Kidney capillary endothelial cell (primary cell): ENCODE measurements at regions not wholly inside any gene's neighbourhood (a gene's known extent, or its start where the extent isn't known, plus 50 kb on each side); places are given as distances from the start of the nearest gene placed in this dataset.
"Not testable (repeated sequence)": the region's sequence is repeated elsewhere in the genome, so short reads cannot be mapped to it uniquely, and the experiment has no call there.

Source experiments
- DNase-seq: peaks from one replicate; pipeline ENCODE4 v3.0.0-alpha.2; 2018; ENCODE audit warnings: low spot score

GRCh38 chr2:239804161-239805042, 220.7 kb downstream of the NDUFA10 start:
- no peak for DNase-seq

DNA sequence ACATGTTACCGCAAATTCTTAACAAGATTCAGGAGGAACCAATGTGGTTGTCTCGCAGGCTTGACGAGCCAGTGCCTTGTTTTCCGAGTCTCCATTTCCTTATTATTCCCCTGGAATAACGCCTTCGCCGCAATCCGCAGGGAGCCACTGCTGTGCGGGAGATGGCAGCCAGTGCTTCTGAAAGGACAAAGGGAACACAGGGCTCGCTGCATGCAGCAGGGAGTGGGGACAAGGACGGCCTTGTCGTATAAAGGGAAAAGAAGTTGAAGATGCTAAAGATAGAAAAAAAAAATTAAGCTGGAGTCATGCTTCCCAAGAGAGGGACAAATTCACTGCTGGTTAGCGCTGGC, 221.4 kb downstream of the NDUFA10 start:
- DNase-seq: no peak

DNA sequence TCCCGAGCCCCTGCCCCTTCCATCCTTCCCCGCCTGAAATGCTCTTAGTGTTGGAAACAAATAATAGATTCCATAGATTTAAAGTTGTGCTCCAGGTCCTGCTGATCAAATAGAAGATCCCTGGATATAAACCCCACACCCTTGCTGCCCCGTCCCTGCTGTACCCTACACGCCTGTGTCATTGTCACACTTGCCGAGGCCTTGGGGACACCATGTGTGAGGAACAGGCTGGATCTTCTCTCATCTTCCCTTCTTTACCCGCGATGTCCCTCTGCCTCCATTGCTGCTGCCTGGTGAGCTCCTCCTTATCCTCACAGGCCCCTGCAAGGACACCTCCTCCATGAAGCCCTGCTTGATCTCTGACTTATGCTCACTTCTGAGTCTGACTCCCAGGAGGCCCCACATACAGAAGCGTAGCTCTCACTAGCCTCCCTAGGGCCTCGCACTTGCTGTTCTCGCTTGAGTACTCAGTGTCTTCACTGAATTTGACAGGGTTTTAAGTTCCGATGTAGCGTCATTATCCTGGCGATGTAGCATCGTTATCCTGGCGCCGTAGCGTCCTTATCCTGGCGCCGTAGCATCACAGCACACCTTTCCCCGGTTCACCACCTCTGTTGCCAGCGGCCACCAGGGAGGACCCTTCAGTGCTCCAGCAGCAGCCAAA, 221.9 kb downstream of the NDUFA10 start:
- DNase-seq: no peak

DNA sequence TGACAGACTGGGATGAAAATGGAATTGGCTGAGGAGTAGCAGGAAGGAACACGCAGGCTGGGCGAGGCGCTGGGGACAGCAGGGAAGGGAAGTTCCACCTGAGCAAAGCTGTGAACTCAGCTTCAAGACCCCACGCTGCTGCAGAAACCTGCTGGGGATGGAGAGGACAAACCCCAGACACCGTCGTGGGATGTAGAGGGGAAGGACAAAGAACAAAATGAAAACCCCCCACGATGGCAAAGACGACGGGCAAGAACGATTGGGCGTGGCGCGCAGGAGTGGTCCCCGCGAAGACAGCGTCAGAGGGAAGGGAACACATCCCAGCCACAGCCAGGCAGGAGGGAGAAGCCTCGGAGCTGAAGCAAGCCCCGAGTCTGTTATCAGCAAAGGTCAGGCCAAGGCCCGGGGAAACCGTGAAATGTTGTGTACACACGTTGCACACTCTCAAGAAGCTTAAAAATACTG, 222.9 kb downstream of the NDUFA10 start:
- no peak for DNase-seq

DNA sequence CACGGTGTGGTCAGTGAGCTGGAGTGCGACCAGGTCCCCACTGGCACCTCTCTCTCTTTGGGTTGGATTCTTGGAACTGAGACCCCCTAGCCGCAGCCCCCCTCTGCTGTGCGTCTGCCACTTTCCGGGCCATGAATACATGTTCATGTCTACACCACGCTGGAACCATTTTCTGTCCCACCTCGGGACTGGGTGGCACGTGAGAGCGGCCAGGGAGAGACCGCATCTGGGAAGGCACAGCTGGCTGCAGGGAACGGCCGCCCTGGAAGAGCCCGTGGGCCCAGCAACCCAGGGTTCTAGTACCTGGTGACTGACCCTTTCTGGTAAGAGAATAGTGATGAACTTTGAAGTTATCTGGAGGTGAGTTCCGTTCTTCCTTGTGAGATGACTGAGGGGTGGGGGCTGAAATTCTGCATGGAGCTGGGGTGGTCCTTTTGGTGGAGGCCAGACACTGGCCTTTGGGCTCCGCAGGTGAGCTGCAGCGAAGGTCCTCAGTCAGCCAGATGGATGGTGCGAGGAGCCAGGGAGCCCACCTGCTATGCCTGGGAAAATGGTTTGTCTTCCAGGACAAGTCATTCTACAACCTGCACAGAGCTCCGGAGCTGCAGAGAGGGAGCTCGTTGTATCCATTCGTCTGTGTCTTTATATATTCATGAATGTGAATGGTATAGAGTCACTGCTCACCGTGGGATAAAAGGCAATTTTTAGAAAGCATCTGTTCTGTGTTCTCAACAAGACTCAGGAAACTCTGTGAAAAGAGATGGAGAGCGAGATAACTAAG, 223.5 kb downstream of the NDUFA10 start:
- no peak for DNase-seq

- no peak for DNase-seq
Observed at GRCh38 chr2:239800785-239801386, 224.3 kb downstream of the NDUFA10 start.

DNA sequence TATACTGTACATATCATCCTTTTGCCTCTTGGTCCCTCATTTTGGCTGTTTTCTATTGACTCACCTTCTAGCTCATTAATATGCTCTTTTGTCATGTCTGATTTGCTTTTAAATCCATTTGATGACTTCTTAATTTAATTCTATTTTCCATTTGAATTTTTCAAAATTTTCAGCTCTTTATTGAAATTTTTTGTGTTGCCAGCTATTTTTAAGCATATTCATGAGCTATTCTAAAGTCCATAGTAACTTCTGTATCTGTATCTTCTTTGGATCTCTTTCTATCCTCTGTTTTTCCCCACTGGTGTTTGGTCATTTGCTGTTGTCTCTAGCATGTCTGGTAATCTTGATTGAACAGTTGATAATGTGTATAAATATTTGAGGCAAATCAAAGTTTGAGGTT, 227.8 kb downstream of the NDUFA10 start:
- no peak for DNase-seq

DNA sequence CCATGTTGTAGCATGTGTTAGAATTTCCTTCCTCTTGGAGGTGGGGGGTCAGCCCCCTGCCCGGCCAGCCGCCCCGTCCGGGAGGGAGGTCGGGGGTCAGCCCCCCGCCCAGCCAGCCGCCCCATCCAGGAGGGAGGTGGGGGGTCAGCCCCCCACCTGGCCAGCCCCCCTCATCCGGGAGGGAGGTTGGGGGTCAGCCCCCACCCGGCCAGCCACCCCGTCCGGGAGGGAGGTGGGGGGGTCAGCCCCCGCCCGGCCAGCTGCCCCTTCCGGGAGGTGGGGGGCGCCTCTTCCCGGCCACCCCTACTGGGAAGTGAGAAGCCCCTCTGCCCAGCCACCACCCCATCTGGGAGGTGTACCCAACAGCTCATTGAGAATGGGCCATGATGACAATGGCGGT, 229.4 kb downstream of the NDUFA10 start:
- not testable (repeated sequence) for DNase-seq

- no peak for DNase-seq
Observed at GRCh38 chr2:239793836-239794235, 231.3 kb downstream of the NDUFA10 start.

- no peak for DNase-seq
Observed at GRCh38 chr2:239793086-239793485, 232.1 kb downstream of the NDUFA10 start.

- no peak for DNase-seq
Observed at GRCh38 chr2:239792405-239793084, 232.6 kb downstream of the NDUFA10 start.

GRCh38 chr2:239791526-239792404, 233.4 kb downstream of the NDUFA10 start:
- no peak for DNase-seq

DNA sequence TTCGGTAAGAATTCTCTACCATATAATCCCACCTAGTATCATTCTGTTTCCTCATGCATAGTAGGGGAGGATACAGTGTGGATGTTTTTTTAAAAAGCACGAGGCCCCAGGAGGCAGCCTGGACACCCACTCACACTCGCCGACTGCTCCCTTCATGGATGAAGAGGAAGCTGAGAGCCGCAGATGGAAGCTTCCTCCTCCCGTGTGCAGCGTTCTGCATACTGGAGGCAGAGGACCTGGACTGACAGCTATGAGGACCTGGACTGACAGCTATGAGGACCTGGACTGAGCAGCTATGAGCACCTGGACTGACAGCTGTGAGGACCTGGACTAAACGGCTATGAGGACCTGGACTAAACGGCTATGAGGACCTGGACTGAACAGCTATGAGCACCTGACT, 234.4 kb downstream of the NDUFA10 start:
- DNase-seq: no peak

GRCh38 chr2:239790313-239790712, 234.8 kb downstream of the NDUFA10 start:
- no peak for DNase-seq

- no peak for DNase-seq
Observed at GRCh38 chr2:239789711-239790110, 235.4 kb downstream of the NDUFA10 start.

DNA sequence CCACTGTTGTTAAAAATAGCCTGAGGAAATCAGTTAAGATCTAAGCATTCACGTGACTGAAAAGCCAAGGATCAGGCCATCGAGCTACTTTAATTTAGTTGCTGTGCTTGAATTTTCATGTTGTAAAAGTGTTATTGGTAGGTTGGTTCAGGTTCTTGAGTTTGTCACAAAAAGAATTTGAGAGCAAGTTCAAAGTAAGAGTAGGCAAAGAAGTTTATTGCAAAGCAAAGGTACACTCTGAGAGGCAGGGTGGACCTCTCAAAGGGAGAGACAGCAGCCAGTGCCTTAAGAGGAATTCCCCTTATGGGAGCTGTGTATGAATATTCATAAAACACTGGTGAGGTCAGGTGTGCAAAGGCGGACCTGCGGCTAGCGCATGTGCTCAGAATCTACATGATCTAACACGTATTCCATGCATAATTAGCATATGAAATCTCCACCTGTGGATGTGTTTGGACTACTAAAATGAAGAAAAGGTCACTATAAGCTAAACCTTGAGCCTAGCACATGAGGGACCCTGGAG, 236.5 kb downstream of the NDUFA10 start:
- DNase-seq: no peak

DNA sequence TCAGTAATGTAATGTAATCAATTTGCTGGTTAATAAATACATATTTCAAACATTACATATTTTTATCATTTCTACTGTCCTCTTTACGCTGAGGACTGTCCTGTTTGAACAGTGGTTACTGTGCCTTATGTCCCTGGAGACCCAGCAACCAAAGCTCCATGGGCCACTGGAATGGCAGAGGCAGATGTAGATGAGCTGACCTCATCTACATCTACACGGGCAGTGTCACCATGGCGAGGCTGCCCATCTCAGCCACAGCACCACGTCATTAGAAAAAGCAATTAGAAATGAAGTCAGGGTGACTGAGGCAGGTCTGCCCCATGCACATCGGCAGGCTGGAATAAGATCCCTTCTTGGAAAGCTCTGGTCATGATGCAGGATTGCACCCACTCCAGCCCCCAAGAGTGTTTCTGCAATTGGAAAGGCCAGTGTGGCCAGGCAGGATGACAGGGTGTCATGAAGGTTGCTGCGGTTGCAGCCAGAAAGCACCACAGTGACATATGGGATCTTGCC, 237.5 kb downstream of the NDUFA10 start:
- no peak for DNase-seq

GRCh38 chr2:239786791-239787190, 238.4 kb downstream of the NDUFA10 start:
- no peak for DNase-seq

- no peak for DNase-seq
Observed at GRCh38 chr2:239781454-239781853, 243.7 kb downstream of the NDUFA10 start.
